ENCODE measurements at regions not wholly inside any gene's neighbourhood (a gene's known extent, or its start where the extent isn't known, plus 50 kb on each side); places are given as distances from the start of the nearest gene placed in this dataset.
A peak's percentile ranks its signal among the peaks of the same experiment; 100 is the strongest.

GRCh38 chr22:47847131-47847890 lies 1084.9 kb downstream of the TBC1D22A start:
- DNase-seq: no peak

GRCh38 chr22:47846206-47846605 lies 1083.8 kb downstream of the TBC1D22A start:
- no peak for DNase-seq

GRCh38 chr22:47842119-47842518 lies 1079.7 kb downstream of the TBC1D22A start:
- no peak for DNase-seq

GRCh38 chr22:47841156-47841555 lies 1078.7 kb downstream of the TBC1D22A start:
- DNase-seq: no peak

- no peak for DNase-seq
Measured at GRCh38 chr22:47839595-47840227, 1077.3 kb downstream of the TBC1D22A start.

GRCh38 chr22:47837703-47838102 lies 1075.3 kb downstream of the TBC1D22A start:
- DNase-seq: no peak

- no peak for DNase-seq
Measured at GRCh38 chr22:47836957-47837356, 1074.5 kb downstream of the TBC1D22A start.

- DNase-seq: peak; percentile 15
Measured at GRCh38 chr22:47835726-47836125, 1073.3 kb downstream of the TBC1D22A start.

GRCh38 chr22:47826016-47826415 lies 1063.6 kb downstream of the TBC1D22A start:
- DNase-seq: no peak

- no peak for DNase-seq
Measured at GRCh38 chr22:47822422-47822821, 1060.0 kb downstream of the TBC1D22A start.

- DNase-seq: no peak
Measured at GRCh38 chr22:47818496-47818895, 1056.0 kb downstream of the TBC1D22A start.

- no peak for DNase-seq
Measured at GRCh38 chr22:47817380-47817779, 1054.9 kb downstream of the TBC1D22A start.

GRCh38 chr22:47816863-47817210 lies 1054.4 kb downstream of the TBC1D22A start:
- DNase-seq: no peak

GRCh38 chr22:47816121-47816862 lies 1053.8 kb downstream of the TBC1D22A start:
- DNase-seq: no peak

GRCh38 chr22:47814474-47814873 lies 1052.0 kb downstream of the TBC1D22A start:
- no peak for DNase-seq

- no peak for DNase-seq
Measured at GRCh38 chr22:47813661-47814060, 1051.2 kb downstream of the TBC1D22A start.

GRCh38 chr22:47811971-47812370 lies 1049.5 kb downstream of the TBC1D22A start:
- no peak for DNase-seq

- DNase-seq: no peak
Measured at GRCh38 chr22:47810505-47811500, 1048.4 kb downstream of the TBC1D22A start.

- DNase-seq: no peak
Measured at GRCh38 chr22:47808886-47809620, 1046.6 kb downstream of the TBC1D22A start.

- no peak for DNase-seq
Measured at GRCh38 chr22:47808236-47808635, 1045.8 kb downstream of the TBC1D22A start.

- DNase-seq: no peak
Measured at GRCh38 chr22:47807506-47807905, 1045.1 kb downstream of the TBC1D22A start.

Measured in skin of body (tissue), 1 donor.